Esophagus muscularis mucosa (tissue), 3 donors: ENCODE measurements at regions not wholly inside any gene's neighbourhood (a gene's known extent, or its start where the extent isn't known, plus 50 kb on each side); places are given as distances from the start of the nearest gene placed in this dataset.

Experiments used
- CTCF ChIP-seq, 3 experiments: fragments of 200-600 bp in 2 of 3; fragments of 450-650 bp in 1 of 3; sonication (generic) in 2 of 3; IDR thresholded peaks; one replicate each; pipeline ENCODE4 v1.5.1; 2017 to 2019; ENCODE audit warnings: antibody characterized with exemption in 3 of 3, mild to moderate bottlenecking in 2 of 3, moderate library complexity in 1 of 3
- POLR2A ChIP-seq: fragments of 450-650 bp; IDR thresholded peaks from one replicate; pipeline ENCODE4 v1.6.1; 2017; ENCODE audit warnings: antibody characterized with exemption, moderate library complexity, mild to moderate bottlenecking, low read depth
- POLR2AphosphoS5 ChIP-seq, 2 donors: sonication (generic); formaldehyde crosslinking; IDR thresholded peaks; one replicate each; pipeline ENCODE4 v1.6.1; 2017; ENCODE audit warnings: antibody characterized with exemption in 2 of 2

GRCh38 chr20:4490606-4491280 lies 195.5 kb upstream of the PRNP start:
- no peak for TF ChIP-seq CTCF (IDR thresholded peaks at IDR 0.05)
- no peak for TF ChIP-seq POLR2A
- TF ChIP-seq POLR2AphosphoS5 (IDR thresholded peaks at IDR 0.05), result no peak
